NOMO-1 treated with dmso at 0.1 percent for 144 hours (cell line): ENCODE measurements at regions not wholly inside any gene's neighbourhood (a gene's known extent, or its start where the extent isn't known, plus 50 kb on each side); places are given as distances from the start of the nearest gene placed in this dataset.
"Not testable (repeated sequence)": the region's sequence is repeated elsewhere in the genome, so short reads cannot be mapped to it uniquely, and the experiment has no call there.

Experiments used
- DNase-seq: peaks from one replicate; lab custom pipeline; 2025; ENCODE audit not compliant: unreplicated experiment; lab: John Stamatoyannopoulos, UW

DNA sequence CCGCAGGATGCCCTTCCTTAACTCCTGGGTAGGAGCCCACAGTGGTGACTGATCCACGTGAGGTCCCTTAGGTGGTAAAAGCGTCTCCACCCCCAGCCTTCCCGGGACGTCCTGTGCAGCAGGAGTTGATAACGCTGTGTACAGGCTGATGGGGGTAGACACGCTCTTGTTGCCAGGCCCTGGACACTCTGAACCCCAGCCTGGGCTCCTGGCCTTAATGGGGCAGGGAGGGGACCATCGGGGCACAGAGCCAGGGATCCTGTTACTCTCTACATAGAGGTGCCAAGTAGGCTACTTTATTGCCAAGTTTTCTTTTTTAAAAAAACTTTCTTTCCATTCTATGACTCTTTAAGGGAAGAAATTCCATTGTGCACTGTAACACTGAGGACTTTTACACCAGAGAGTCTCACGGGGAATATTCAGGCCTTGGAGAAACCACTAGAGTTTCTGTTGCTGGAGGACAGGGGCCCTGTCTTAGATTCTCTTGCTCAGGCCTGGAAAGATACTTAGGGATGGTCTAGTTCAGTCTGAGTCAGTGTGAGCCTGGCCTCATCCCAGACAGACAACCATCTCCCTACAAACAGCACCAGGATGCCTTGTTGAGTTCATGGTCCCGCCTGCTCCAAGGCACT lies 104.3 kb upstream of the RNU6-1 start:
- no peak for DNase-seq

DNA sequence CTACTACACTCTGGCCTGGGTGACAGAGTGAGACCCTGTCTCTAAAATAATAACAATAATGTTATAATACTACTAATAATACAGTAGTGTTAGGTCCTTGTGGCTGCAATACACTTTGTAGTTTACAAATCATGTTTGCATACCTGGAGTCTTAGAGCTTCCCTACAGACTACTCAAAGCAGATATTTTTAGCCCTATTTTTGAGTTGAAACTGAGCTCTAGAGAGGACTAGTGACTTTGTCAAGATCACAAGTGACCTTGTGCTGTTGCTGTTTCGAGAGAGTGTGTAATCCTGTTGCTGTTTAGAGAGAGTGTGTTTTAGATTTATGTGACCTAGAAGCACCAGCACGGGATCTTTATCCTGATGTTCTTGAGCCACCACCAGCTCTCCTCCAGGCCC lies 105.3 kb upstream of the RNU6-1 start:
- no peak for DNase-seq

DNA sequence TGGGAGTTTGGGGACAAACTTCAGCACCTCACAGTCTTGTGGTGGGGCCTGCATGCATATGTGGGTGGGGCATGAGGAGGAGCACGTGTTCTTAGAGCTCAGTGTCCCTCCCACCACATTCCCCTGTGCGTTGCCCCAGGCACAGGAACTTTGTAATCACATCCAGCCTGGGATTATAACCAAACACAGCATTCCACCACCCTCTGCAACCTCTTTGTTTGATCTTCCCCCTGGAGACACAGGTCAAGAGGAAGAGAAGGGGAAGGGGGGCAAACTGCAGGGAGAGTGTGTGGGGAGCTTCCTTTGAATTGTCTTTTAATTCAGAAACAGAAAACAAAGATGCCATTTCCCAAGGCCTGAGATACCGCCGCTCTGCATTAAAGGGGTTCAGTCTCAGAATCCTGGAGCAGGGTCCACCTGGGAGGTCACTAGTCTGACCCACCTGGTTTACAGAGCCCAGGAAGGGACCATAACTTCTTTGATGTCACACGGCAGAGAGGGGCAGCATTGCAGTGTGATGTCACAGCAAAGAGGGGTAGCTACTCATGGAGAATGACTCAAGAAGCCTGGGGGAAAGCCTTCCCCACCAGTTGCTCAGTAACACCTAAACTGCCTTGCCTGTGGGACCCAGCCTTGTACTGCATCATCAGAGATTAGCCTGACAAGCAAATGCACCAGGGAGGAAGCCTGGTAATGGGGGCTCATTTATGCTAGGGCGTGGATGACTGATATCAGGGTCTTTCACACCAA lies 106.3 kb upstream of the RNU6-1 start:
- DNase-seq, result no peak

DNA sequence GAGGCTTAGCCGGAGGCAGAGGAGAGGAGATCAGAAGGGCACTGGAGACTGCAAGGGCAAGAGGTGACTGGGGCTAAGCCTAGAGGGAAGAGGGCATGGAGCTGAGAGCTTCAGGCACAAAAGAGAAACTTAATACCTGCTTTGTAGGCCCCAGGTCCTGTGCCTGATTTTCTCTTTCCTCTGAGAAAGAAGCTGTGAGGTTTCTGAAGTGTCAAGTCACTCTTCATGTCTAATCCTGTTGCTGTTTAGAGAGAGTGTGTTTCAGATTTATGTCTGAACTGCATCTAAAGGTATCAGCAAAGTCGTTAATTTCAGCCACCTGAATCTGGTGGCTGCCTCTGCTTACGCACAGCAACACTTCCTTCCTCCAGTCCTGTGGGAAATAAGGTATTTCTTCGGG lies 106.9 kb upstream of the RNU6-1 start:
- no peak for DNase-seq

DNA sequence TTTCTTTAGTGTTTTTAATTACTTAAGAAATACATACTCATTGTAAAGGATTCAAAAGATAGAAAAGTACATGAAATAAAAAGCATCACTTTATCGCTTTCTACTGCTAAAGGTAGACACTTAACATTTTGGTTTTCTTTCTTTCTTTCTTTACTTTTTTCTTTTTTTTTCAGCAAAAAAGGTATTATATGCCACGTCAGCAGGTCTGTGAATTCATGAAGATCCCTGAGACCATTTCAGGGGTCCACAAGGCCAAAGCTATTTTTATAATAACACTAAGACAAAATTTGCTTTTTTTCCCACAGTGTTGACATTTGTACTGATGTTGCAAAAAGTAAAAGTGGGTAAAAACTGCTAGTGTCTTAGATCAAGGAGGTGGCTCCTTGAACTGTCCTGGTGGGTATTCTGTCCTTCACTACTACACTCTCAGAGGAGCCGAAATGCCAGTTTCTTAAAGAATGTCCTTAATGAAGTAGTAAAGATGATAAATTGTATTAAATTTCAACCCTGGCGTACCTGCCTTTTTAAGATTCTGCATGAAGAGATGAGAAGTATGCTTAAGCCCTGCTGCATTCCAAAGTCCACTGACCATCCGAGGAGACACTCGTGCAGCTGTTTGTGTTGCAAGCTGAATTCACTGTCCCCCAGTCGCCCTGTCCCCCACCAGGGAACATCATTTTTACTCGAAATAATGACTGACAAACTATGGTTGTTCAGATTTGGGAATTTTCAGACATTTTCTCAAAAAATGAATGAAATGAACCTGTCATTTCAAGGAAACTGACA lies 106.7 kb upstream of the PIAS1 start:
- DNase-seq, result no peak

DNA sequence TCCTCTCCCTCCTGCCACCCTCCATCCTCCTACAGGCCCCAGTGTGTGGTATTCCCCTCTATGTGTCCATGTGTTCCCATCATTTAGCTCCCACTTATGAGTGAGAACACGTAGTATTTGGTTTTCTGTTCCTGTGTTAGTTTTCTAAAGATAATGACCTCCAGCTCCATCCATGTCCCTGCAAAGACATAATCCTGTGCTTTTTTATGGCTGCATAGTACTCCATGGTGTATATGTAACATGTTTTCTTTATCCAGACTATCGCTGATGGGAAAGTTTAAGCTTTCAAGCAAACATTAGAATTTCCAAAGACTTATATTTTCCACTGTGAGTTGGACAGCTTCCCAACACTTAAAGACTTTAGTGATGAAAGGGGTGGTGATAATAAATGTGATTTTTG lies 105.9 kb upstream of the PIAS1 start:
- DNase-seq, result no peak

DNA sequence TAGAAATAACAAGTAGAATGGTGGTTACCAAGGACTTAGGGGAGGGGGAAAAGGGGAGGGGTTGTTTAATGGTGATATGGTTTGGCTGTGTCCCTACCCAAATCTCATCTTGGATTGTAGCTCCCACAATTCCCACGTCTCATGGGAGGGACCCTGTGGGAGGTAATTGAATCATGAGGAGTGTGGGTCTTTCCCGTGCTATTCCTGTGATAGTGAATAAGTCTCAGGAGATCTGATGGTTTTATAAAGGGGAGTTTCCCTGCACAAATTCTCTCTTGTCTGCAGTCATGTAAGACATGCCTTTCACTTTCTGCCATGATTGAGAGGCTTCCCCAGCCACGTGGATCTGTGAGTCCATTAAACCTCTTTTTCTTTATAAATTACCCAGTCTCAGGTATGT lies 102.9 kb upstream of the PIAS1 start:
- DNase-seq, result not testable (repeated sequence)

DNA sequence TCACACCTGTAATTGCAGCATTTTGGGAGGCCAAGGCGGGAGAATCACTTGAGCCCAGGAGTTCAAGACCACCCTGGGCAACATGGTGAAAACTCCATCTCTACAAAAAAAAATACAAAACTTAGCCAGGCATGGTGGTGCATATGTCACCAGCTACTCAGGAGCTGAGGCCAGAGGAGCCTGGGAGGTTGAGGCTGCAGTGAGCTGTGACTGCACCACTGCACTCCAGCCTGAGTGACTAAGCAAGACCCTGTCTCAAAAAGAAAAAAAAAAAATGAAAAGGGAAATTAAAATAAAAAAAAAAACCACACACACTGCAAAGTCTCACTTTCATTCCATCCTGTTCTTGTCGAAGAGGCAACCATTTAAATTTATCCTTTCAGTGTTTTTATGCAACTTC lies 100.8 kb upstream of the PIAS1 start:
- no peak for DNase-seq

DNA sequence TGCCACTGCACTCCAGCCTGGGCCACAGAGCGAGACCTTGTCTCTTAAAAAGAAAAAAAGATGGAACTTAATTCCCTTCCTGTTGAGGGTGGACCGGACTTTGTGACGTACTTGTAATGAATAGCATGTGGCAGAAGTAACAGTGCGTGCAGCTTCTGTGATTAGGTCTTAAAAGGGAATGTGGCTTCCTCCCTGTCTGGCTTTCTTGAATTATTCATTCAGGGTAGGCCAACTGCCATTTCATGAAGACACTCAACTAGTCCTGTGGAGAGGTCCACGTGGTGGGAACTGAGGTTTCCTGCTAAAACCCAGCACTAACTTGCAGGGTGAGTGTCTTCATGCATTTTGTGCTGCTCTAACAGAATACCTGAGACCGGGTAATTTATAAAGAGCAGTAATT lies 98.9 kb upstream of the PIAS1 start:
- peak; percentile 65 for DNase-seq

DNA sequence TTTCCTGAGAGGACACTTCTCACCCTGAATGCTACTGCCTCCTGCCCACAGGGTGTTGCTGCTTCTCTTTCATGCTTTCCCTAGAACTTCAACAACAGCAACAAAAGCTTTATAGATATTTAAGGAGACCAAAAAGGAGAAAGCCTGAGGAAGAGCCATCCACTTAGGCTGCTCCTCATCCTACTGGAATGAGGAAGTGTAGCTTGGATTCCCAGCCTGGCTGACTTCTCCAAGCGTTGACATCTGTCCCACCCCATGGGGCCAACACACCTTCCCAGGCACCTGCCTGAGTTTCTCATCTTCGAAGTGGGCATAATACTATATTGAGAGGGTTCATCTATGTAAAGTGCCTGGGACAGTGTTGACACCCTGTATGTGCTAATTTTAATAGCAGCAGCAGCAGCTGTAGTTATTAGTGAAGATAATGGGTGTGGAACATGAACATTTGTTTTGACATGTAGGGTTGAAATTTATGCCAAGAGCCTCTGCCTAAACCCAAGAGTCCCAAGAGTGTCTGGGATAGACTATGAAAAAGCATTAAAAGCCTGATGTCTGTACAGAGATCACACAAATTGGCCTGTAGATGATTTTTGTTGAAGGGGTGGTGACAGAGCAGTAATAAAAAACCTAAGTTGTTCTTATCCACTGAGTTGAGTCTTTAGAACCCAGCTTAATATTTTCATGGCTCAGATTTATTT lies 96.5 kb upstream of the PIAS1 start:
- DNase-seq, result no peak

DNA sequence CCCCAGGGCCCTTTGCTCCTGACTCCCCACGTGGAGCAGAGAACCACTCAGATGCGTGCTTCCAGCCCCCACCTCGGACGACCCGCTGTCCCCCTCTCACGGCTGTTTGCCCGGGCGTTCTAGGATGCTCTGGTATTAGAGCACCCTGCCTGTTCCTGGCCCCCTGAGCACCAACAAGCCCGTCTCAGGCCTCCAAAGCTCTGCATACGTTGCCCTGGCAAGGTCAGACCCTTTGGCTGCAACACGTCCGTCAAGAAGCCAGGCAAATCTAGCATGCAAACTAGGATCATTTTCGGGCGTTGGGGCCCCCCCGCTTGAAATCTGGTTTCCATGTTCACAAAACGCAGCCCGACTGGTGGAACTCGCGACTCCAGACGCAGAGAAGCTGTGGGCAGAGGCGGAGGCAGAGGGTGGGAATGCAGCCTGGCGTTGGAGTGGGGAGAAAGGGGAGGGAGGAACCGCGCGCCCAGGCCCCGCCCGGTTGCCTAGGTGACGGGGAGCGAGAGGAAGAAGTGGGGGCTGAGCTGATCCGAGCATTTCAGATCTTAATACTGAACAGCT lies 86.2 kb upstream of the PIAS1 start:
- peak; percentile 44 for DNase-seq

DNA sequence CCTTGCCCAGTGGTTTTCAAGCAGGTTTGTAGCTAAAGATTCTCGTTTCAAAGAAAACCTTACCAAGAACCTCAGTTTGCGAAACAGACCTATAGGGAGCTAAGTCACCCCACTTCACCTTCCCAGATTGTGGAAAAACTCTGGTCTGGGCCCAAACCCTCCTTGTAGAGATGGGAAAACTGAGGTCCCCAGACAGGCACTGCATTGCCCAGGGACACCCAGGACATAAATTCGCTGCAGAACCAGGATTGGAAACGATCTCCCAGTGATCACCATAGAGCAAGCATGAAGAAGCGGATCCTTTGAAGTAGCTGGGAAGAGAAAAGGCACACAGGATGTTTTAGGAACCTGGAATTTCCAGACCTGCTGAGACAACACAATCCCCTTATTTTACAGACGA lies 85.6 kb upstream of the PIAS1 start:
- DNase-seq, result no peak

DNA sequence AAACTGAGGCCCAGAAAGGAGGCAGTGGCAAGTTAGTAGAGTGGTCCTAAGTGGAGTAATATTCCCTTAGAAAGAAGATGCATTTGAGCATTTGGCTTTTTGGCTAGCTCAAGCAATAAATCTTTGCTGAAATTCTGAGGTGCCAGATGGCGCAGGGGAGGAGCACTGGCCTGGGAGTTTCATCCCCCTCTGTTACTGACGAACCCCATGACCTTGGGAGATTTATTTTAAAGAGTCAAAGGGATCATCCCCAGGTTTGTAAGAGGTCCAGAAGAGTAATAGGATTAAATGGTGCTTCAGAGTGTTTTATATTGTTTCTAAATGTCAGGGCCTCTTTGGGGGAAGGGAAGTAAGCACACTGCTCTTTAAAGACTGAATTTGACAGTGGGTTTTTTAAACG lies 85.1 kb upstream of the PIAS1 start:
- DNase-seq, result no peak

DNA sequence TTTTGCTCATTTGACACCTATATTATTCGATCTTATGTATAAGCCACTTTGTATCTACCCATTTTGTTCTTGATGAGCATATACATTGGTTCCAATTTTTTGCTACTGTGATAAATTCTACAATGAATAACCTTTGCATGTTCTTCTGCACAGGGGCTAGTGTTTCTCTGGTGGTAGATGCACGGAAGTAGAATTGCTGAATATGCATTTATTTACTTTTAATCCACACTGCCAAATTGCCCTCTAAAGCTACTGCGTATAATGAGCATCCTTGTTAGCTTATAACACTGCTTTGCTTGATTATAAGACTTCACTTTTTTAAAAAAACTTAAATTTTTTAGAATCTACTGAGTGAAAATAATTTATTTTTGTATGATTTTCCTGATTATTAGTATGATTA lies 84.2 kb upstream of the PIAS1 start:
- no peak for DNase-seq

DNA sequence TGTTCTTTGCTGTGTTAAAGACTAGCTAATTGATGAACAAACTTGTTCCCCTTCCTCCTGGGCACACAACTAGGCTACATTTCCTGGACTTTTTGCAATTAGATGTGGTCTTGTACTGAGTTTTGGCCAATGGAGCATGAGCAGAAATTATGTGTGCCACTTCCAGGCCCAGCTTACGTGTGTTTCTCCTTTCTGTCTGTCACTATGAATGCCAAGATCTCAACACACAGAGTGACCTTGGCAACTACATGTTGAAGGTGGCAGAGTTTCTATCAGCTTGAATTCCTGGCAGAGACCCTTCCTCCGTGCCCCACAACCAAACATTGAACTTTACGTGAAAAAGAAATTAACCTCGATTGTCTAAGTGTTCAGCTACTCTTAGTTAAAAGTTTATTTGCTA lies 81.7 kb upstream of the PIAS1 start:
- DNase-seq, result no peak

DNA sequence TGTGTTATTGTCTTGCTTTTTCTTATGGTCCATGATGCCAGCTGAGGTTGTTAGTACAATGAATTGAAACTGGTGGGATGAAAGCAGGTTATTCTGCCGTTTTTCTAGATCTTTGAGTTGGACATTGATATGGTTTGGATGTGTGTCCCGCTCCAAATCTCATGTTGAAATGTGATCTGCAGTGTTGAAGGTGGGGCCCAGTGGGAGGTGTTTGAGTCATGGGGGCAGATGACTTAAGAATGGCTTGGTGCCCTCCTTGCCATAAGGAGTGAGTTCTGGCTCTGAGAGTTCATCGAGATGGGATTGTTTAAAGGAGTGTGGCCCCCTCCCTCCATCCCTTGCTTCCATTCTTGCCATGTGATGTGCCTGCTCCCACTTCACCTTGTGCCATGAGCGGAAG lies 80.3 kb upstream of the PIAS1 start:
- DNase-seq, result no peak

DNA sequence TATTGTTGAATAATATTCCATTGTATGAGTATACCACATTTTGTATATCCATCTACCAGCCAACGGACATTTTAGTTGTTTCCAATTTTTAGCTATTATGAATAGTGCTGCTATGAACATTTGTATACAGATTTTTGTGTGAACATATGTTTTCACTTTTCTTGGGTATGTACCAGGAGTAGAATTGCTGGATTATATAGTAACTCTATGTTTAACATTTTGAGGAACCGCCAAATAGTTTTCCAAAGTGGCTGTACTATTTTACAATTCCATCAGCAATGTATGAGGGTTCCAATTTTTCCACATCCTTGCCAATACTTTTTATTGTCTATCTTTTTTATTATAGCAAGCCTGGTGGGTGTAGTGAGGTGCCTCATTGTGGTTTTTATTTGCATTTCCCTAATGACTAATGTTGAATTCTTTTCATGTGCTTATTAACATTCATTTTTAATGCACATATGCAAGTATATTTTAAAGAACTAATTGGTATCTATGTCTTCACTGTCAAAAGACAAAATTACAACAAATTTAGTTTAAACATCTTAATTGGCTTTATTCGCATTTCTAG lies 77.5 kb upstream of the PIAS1 start:
- no peak for DNase-seq

DNA sequence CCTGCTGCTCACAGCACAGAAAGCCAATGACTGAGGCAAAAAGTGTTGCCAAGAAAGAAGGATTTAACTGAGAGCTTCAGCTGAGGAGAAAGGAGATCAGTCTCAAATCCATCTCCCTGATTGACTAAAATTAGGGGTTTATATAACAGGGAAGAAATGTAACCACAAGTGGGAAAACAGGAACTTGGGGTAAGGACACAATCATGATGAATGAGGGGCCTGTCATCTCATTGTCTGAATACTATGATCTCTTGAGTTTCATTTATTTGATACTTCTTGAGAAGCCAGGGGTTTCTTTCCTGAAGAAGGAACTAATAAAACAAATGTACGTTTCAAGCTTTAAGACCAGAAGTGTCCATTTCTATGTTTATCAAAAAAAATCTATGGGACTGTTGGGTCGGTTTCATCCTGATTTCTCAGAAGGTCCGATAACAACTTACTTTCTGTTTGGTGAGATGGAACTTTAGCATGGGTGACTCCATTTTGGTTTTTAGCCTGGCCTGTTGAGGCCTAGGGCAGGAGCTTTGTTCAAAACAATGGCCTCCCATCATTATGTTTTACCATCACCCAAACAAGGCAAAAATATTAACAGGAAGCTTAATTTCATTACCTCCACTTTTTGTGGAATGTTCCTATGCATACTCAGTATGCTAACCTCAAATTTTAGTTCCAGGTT lies 76.6 kb upstream of the PIAS1 start:
- DNase-seq, result no peak

DNA sequence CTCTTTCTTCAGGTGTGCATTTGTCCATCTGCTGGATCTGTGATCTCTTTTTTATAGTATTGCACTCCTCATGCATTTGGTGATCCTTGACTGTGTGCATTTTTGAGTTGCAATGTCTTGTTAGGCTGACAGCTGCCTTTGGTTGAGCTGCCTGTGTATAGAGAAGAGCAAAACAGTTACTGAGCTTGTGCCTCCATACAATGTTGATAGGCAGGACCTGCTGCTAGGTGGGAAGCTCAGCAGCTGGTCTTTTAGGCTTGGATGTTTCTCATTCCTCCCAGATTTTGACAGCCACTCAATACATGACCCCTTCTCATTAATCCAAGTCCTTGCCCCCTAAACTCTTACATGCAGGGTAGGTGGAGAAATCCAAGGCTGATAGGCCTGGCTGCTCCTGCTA lies 74.8 kb upstream of the PIAS1 start:
- DNase-seq, result no peak

DNA sequence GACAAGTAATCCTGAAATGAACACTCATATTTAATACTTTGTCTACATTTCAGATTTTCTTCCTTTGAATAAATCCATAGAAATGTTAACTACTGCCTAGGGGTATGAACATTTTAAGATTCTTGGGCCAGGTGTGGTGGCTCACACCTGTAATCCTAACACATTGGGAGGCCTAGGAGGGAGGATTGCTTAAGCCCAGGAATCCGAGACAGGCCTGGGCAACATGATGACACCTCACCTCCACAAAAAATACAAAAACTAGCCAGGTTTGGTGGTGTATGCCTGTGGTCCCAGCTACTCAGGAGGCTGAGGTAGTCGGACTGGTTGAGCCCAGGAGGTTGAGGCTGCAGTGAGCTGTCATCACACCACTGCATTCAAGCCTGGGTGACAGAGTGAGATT lies 73.9 kb upstream of the PIAS1 start:
- DNase-seq, result no peak
